Femur (tissue), 1 donor: ENCODE measurements at regions not wholly inside any gene's neighbourhood (a gene's known extent, or its start where the extent isn't known, plus 50 kb on each side); places are given as distances from the start of the nearest gene placed in this dataset.

Experiments
- DNase-seq: peaks from one replicate; pipeline ENCODE4 v3.0.0-alpha.2; 2017

- no peak for DNase-seq
These were observed 154.0 kb downstream of the TMEM132E start for GRCh38 chr17:34733333-34733732.

GRCh38 chr17:34730816-34731215 is 151.4 kb downstream of the TMEM132E start:
- no peak for DNase-seq

- no peak for DNase-seq
These were observed 149.5 kb downstream of the TMEM132E start for GRCh38 chr17:34728771-34729310.

- DNase-seq, result no peak
These were observed 148.2 kb downstream of the TMEM132E start for GRCh38 chr17:34727601-34728000.

- no peak for DNase-seq
These were observed 147.4 kb downstream of the TMEM132E start for GRCh38 chr17:34726536-34727384.

- no peak for DNase-seq
These were observed 146.3 kb downstream of the TMEM132E start for GRCh38 chr17:34725725-34726124.

- no peak for DNase-seq
These were observed 145.6 kb downstream of the TMEM132E start for GRCh38 chr17:34725008-34725407.

GRCh38 chr17:34723875-34724274 is 144.5 kb downstream of the TMEM132E start:
- no peak for DNase-seq

GRCh38 chr17:34721326-34721725 is 141.9 kb downstream of the TMEM132E start:
- no peak for DNase-seq

GRCh38 chr17:34720760-34721159 is 141.4 kb downstream of the TMEM132E start:
- no peak for DNase-seq

- DNase-seq, result no peak
These were observed 140.2 kb downstream of the TMEM132E start for GRCh38 chr17:34719569-34719968.

GRCh38 chr17:34717092-34717491 is 137.7 kb downstream of the TMEM132E start:
- no peak for DNase-seq

GRCh38 chr17:34716291-34716690 is 136.9 kb downstream of the TMEM132E start:
- DNase-seq, result no peak

GRCh38 chr17:34715504-34715903 is 136.1 kb downstream of the TMEM132E start:
- DNase-seq, result no peak

GRCh38 chr17:34714475-34715410 is 135.4 kb downstream of the TMEM132E start:
- no peak for DNase-seq

- no peak for DNase-seq
These were observed 134.3 kb downstream of the TMEM132E start for GRCh38 chr17:34713687-34714086.

GRCh38 chr17:34712481-34713195 is 133.3 kb downstream of the TMEM132E start:
- no peak for DNase-seq

GRCh38 chr17:34711646-34712045 is 132.3 kb downstream of the TMEM132E start:
- no peak for DNase-seq

- DNase-seq, result no peak
These were observed 130.8 kb downstream of the TMEM132E start for GRCh38 chr17:34710226-34710625.

- DNase-seq, result no peak
These were observed 129.9 kb downstream of the TMEM132E start for GRCh38 chr17:34709158-34709754.

- DNase-seq, result peak; percentile 39
These were observed 126.6 kb downstream of the TMEM132E start for GRCh38 chr17:34706029-34706428.

GRCh38 chr17:34703533-34703932 is 124.2 kb downstream of the TMEM132E start:
- DNase-seq, result peak; percentile 35
